ENCODE measurements at regions not wholly inside any gene's neighbourhood (a gene's known extent, or its start where the extent isn't known, plus 50 kb on each side); places are given as distances from the start of the nearest gene placed in this dataset.

DNA sequence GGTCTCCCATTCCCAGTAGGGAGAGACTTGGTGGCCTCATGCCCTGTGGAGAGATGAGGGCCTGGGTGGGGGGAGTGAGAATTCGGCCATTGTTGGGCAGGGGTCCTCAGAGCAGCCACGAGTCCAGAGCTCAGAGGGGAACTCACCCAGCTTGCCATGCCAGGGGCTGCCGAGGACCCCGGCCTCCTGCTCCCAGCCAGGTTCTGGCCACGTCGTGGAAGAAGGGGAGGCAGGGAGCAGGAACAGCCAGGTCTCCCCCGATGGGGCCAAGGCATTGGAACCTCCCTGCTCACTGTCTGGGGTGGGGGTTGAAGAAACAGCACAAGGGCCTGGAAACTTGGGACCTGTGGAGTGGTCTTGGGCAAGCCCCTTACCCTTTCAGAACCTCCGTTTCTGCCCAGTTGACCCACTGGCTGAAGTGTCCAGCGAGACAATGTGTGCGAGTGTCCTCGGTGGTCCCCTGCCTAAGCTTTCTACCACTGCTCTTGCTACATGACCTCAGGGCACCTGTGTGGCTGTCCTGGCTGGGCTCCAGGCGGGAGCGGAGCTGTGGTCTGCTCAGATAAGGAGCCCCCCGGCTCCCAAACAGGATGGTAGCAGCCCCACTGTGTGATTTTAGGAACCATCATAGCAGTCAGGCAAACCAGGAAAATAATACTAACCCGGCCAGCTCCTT is 74.7 kb upstream of the WNT11 start:
- TF ChIP-seq GATA3 (IDR thresholded peaks at IDR 0.05; ENCODE audit: low read depth, low read length) (no peak), GATA2 (IDR thresholded peaks at IDR 0.05; ENCODE audit: low read depth, low read length) (no peak)

DNA sequence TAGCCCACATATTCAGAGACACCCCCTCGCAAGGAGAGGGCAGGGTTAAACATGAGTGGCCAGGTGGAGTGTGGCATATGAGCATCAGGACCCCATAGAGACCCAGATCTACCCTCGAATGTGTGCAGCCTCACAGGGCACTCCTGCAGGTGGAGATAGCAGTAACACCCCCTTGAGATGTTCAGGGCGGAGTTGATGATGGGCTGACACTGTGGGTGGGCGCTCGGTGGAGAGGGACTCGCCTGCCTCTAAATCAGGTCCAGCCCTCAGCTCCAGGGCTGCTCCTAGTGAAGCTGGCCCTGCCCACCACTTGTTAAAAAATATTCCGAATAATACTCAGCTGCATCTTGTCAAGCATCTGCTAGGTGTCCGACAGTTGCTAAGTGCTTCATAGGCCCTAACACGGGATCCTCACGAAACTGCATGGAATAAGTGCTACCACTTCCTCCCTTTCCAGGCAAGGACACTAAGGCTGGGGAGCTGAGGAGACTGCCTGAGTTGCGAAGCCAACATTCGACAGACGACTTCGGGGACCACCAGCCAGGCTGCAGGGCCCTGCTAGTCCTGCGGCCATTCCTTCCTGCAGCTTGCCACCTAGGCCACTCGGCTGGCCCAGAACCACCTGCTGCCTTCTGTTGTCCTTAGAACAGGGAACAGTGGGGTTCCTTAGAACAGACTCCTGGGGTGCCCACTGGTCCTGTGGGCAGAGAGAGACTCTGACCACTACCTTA is 74.0 kb upstream of the WNT11 start:
- TF ChIP-seq GATA3 (IDR thresholded peaks at IDR 0.05; ENCODE audit: low read depth, low read length) (no peak), GATA2 (IDR thresholded peaks at IDR 0.05; ENCODE audit: low read depth, low read length) (no peak)

- TF ChIP-seq GATA3 (IDR thresholded peaks at IDR 0.05; ENCODE audit: low read depth, low read length) (no peak), GATA2 (IDR thresholded peaks at IDR 0.05; ENCODE audit: low read depth, low read length) (no peak)
These were observed 73.3 kb upstream of the WNT11 start for GRCh38 chr11:76279646-76280045.

GRCh38 chr11:76279038-76279437 is 72.7 kb upstream of the WNT11 start:
- TF ChIP-seq GATA3 (IDR thresholded peaks at IDR 0.05; ENCODE audit: low read depth, low read length) (no peak), GATA2 (IDR thresholded peaks at IDR 0.05; ENCODE audit: low read depth, low read length) (no peak)

DNA sequence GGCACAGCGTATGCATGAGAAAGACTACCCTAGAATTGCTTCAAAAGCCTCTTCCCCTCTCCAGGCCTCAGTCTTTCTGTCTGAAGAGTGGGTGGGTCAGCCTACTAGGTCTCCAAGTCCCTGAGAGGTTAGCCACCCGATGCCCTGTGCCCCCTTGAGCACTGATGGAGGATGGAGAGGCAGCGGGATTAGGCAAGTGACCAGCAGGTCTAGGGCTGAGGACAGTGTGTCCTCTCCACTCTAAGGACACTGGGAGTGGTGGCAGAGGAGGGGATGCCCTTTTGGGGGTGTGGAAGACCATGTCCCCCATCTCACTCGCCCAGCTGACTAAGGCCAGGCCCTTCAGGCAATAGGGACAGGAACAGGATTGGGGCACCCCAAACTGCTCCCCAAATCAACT is 72.2 kb upstream of the WNT11 start:
- TF ChIP-seq GATA3 (IDR thresholded peaks at IDR 0.05; ENCODE audit: low read depth, low read length): no peak
- no peak for TF ChIP-seq GATA2 (IDR thresholded peaks at IDR 0.05; ENCODE audit: low read depth, low read length)

DNA sequence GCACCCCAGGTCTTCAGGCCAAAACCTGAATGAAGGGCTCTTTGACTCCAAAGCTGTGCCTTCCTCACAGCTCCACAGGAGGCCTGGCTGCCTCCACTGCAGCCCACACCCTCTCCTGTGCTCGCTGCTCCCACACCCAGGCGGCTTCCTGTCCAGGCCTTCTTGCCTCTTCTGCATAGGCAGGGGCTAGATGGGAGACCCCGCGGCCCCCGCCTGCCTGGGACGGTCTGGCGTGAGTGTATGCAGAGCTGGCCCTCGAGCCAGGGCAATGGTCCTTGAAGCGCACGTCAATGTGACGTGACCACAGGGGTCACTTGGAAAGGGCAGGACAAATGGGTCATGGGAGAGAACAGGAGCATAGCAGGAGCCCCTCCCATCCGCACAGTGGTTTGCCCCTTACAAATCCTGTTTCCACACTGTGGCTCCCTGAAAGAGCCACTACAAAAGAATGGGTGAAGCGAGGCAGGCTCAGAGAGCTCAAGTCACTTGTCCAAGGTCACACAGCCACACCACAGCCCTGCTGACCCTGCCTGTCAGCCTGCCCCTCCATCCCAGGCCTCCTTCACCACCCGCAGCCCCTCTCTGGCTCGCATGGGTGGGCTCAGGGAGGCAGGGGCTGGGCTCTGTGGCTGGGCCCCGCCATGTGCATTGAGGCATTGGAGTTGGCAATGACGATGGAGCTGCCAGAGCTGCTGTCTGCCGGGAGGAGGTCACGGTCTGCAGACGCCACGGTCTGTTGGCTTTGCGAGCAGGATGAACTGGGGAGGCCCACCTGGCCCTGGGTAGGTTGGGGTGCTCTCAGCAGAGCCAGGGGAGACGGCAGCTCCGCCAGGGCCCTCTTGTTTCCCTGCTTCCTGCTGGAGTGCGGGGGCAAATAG is 71.2 kb upstream of the WNT11 start:
- TF ChIP-seq GATA2 (IDR thresholded peaks at IDR 0.05; ENCODE audit: low read depth, low read length): no peak
- no peak for TF ChIP-seq GATA3 (IDR thresholded peaks at IDR 0.05; ENCODE audit: low read depth, low read length)

- TF ChIP-seq GATA3 (IDR thresholded peaks at IDR 0.05; ENCODE audit: low read depth, low read length) (no peak), GATA2 (IDR thresholded peaks at IDR 0.05; ENCODE audit: low read depth, low read length) (no peak)
These were observed 70.5 kb upstream of the WNT11 start for GRCh38 chr11:76276781-76277155.

DNA sequence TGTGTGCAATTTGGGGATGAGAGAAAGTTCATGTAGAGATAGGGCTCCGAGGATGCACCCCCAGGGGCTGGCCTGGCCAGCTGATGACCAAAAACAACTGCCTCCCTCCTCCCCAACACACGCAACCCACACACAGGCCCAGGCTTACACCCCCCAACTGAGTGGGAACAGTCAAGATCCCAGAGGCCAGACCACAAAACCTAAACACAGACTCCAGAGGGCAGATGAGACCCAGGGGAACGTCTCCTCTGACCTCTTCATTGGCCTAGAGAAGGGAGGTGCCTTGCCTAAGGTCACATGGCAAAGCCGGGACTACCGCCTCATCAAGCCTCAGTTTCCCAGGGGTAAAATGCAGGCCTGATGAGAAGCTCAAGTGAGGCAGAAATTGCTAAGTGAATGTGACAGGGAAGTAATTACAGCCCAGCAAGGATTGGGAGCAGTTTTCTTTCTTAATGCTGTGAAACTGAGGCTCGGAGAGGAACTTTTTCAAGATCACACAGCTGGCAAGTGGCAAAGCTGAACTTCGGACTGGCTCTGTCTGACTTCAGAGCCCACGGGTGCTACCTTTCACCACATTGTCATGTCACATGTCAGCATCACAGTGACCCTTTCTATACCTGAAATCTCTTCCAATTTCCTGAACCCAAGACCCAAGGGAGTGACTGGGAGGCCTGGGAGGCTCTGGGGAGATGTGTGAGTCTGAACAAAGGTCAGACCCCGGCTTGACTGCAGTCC is 69.9 kb upstream of the WNT11 start:
- no peak for TF ChIP-seq GATA3 (IDR thresholded peaks at IDR 0.05; ENCODE audit: low read depth, low read length)
- TF ChIP-seq GATA2 (IDR thresholded peaks at IDR 0.05; ENCODE audit: low read depth, low read length): no peak

- TF ChIP-seq GATA2 (IDR thresholded peaks at IDR 0.05; ENCODE audit: low read depth, low read length) (no peak), GATA3 (IDR thresholded peaks at IDR 0.05; ENCODE audit: low read depth, low read length) (no peak)
These were observed 69.1 kb upstream of the WNT11 start for GRCh38 chr11:76275446-76275845.

DNA sequence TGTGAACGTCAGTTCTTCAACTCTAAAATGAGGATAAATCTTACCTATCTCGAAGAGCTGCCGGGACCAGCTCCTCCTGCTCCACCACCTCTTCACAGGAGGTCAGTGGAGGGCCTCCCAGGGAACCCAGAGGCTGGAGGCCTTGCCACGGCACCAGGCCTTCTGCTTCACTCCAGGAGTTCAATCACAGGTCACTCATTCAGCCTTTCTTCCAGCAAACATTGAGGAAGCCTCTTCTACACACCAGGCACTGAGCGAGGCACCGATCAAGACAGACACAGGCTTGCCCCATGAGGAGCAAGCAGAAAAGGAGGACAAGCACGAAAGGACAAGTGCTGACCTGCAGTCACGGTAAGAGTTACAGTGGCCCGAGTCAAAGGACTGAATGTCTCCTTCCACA is 64.8 kb upstream of the WNT11 start:
- no peak for TF ChIP-seq GATA3 (IDR thresholded peaks at IDR 0.05; ENCODE audit: low read depth, low read length)
- TF ChIP-seq GATA2 (IDR thresholded peaks at IDR 0.05; ENCODE audit: low read depth, low read length): no peak

DNA sequence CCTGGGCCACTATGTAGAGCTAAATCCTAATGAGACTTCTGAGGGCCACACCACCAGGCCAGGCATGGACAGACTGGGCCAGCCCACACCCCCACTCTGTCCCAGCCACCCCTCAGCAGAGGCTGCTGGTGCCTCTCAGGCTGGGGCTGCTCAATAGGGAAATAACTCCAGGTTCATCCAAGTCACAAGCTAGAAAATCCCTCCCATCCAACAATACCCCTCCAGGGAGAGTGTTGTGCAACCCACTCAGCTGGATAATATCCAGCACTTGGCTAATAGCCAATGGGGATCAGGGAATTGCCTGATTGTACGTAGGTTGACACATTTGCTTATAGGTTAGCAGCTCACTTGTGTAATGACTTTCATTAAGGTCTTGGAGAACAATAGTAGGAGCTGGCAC is 64.1 kb upstream of the WNT11 start:
- TF ChIP-seq GATA3 (IDR thresholded peaks at IDR 0.05; ENCODE audit: low read depth, low read length): no peak
- TF ChIP-seq GATA2 (IDR thresholded peaks at IDR 0.05; ENCODE audit: low read depth, low read length): no peak

DNA sequence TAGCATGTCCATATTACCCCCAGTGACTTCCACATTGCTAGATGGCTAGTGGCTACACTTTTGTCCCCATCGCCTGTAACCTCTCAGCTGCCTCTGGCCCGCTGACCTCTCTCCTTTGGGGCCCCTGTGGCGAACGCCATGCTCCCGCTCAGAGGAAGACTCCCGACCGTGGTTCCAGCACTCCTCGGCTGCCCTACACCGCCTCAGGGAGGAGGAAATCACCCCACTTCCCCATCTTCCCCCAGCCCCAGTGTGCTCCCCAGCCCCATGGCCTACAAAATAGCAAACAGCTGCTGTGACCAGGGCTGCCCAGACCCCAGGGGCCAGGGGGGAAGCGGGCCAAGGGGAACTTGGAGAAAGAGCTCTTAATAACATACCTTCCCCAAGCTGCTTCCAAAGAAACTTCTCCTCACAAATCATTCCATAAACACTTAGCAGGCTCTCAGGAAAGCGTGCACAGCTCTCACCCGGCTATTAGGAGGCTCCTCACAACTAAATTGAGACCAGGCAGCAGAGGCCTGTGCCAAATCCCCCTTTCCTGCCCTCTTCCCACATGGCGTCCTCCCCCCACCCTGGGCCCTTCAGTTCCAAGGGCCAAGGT is 63.5 kb upstream of the WNT11 start:
- TF ChIP-seq GATA3 (IDR thresholded peaks at IDR 0.05; ENCODE audit: low read depth, low read length): no peak
- no peak for TF ChIP-seq GATA2 (IDR thresholded peaks at IDR 0.05; ENCODE audit: low read depth, low read length)

- TF ChIP-seq GATA2 (IDR thresholded peaks at IDR 0.05; ENCODE audit: low read depth, low read length): no peak
- TF ChIP-seq GATA3 (IDR thresholded peaks at IDR 0.05; ENCODE audit: low read depth, low read length): no peak
These were observed 62.9 kb upstream of the WNT11 start for GRCh38 chr11:76269247-76269646.

Data from SH-SY5Y (cell line).